ENCODE measurements at regions not wholly inside any gene's neighbourhood (a gene's known extent, or its start where the extent isn't known, plus 50 kb on each side); places are given as distances from the start of the nearest gene placed in this dataset.

GRCh38 chr12:105933671-105934665 lies 204.8 kb downstream of the NUAK1 start:
- peak; percentile 98 for DNase-seq

DNA sequence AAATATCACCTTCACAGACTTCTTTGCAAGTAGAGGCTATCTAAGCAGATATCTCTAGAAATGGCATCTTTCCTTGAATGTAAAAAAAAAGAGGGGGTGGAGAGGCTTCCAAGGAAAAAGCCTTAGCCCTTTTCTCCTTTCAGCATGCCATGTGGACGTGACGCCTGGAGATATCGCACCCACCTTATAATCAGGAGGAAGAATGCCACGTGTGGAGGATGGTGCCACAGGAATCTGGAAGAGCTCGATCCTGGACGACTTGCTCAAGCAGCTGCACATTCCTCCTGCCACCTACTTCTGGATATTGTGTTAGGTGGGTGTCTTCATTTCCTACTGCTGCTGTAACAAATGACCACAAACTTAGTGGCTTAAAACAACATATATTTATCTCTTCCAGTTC lies 203.6 kb downstream of the NUAK1 start:
- DNase-seq, result no peak

DNA sequence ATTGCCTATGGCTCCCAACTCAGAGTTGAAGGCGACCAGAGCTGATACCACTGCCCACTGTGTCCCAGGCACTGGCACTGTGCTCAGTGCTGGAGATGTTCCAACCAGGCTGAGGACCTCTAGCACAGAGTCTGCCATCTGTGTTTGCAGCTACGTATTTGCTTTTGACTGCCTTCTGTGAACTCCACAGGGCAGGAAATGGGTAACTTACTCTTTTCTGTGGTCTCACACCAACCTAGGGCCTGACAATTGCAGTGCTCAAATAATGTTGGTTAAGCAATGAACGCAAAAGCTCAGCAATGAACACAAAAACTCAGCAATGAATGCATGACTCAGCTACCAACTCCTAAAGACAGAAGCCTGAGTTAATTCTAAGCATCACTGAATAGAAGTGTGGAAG lies 202.8 kb downstream of the NUAK1 start:
- peak; percentile 51 for DNase-seq

DNA sequence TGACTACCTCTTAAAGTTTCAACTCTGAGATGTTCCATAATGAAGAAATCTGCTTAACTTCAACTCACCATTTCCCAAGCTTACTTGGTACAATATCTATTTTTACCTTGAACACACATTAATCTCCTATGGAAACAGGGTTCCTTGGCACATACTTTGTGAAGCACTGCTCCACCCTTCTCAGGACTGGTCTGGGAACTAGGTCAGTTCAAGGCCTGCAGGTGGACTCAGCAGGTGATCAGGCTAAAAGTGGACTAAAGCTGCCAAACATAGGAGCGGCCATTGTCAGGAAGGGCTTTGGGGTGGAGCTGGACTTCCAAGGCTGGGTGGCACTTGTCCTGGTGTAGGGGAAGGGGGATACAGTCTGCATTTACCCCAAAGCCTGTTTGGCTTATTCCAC lies 202.3 kb downstream of the NUAK1 start:
- DNase-seq, result no peak

GRCh38 chr12:105937009-105937408 lies 201.7 kb downstream of the NUAK1 start:
- DNase-seq, result no peak

GRCh38 chr12:105939181-105939721 lies 199.5 kb downstream of the NUAK1 start:
- no peak for DNase-seq

DNA sequence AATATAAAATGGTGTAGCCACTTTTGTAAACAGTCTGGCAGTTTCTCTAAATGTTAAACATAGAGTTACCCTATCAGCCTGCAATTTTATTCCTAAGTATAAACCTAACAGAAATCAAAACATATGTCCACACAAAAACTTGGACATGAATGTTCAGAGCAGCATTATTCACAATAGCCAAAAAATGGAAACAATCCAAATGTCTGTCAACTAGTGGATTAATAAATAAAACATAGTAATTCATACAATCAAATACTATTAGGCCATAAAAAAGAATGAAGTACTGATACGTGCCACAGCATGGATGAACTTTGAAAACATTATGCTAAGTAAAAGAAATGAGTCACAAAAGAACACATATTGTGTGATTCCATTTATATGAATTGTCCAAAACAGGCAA lies 196.5 kb downstream of the NUAK1 start:
- no peak for DNase-seq

DNA sequence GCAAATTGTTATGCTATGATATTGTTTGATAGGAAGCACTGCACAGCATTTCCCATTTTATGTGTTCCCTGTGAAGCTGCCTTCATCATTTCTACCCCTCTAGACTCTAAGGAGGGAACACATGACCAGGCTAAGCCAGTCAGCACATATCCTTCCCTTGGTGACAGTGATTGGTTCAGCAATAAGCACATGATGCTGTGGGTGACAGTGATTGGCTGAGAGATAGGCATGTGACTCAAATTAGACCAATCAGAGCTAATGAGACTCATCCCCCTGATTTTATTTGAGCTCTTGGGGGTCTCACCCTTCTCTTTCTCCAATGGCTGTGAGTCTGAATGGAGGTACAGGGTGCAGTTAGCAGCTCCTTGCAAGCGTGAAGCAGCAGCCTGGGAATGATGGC lies 195.2 kb downstream of the NUAK1 start:
- no peak for DNase-seq

DNA sequence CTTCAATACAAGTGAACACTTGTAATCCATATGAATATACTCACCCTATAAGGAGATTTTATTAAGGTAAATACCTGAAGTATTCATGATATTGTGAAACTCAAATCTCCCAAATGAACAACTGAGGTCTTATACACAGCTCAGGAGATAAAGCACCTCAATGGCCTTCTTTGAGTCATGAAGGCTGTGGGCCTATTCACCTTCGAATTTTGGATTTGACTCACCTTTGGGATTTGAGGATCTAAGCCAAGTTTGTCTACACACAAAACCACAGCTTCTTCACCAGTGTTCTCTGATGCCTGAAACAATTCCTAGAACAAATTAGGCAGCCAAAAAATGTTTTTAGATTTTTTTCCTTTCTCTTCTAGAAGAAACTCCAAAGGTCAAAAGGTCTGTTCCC lies 194.1 kb downstream of the NUAK1 start:
- no peak for DNase-seq

- DNase-seq, result peak; percentile 35
Observed at GRCh38 chr12:105945880-105946279, 192.9 kb downstream of the NUAK1 start.

DNA sequence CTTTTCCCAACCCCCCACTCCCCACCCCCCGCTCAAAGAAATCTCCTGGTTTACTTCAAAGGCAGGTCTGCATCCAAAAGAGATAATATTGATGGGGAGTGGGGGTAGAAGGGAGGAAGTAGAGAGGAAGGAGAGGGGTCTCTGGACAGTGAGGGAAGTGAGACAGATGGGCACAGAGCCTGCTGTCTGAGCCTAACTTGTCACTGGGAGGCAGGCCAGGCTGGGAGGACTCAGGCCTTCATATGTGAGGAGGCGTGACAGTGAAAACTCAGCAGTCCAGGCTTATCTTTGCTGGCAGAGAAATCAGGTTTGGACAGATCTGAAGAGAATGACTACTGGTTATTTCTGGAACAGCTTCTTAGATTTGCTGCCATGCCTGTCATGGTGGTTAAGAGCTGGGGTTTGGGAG lies 192.3 kb downstream of the NUAK1 start:
- no peak for DNase-seq

GRCh38 chr12:105947906-105948305 lies 190.8 kb downstream of the NUAK1 start:
- DNase-seq, result no peak

GRCh38 chr12:105948331-105948730 lies 190.4 kb downstream of the NUAK1 start:
- peak; percentile 19 for DNase-seq

DNA sequence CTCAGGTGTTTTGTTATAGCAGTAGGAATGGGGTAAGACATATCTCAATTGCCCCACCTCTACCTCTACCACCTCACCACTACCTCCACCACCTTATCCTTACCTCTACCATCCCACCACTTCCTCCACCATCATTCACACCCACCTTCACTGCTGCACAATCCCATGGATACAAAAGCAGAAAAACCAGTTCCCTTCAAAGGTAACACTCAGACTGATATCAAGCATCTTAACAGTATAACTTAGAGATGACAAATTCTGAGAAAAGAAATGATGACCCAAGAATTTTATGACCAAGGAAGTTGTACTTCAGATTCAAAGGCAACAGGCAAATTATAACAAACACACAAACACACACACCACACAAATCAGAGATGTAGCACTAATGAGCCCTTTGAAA lies 189.4 kb downstream of the NUAK1 start:
- DNase-seq, result no peak

- DNase-seq, result no peak
Observed at GRCh38 chr12:105951732-105952131, 187.0 kb downstream of the NUAK1 start.

GRCh38 chr12:105954951-105955931 lies 183.5 kb downstream of the NUAK1 start:
- DNase-seq, result peak; percentile 22

GRCh38 chr12:105955976-105956375 lies 182.8 kb downstream of the NUAK1 start:
- DNase-seq, result peak; percentile 33

DNA sequence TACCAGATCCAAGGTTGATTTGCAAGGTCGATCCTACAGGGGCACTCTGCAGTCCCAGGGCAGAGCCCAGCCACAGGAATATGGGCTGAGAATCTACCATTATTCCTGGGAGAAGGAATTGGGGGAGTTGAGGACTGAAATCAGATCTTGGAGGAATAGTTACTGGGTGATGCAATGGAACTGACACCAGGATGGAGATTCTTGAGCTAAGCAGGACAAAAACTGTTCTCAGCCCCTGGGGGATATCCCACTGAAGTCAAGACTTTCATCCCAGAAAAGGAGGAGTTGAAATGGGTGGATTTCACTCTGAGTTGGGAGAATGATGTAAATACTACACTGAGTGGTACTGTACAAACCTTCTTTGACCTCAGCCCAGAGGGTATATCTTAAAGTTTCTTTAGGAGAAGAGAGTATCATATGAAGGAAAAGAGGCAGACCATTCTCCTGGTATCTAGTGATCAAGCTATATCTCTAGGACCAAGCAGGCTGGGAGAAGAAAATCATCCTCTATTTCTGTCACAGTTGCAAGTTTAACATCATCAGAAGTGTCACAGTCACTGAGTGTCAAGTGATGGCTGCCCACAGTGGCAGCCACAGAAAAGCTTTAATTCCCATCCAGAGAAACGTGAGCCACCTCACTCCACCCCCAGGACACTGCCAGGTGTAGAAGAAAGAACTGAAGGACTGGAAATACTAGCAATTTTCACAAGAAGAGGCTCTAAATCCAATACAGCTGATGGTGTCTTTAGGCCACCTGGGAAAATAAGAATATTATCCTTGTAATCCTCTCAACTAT lies 181.9 kb downstream of the NUAK1 start:
- DNase-seq, result peak; percentile 42

DNA sequence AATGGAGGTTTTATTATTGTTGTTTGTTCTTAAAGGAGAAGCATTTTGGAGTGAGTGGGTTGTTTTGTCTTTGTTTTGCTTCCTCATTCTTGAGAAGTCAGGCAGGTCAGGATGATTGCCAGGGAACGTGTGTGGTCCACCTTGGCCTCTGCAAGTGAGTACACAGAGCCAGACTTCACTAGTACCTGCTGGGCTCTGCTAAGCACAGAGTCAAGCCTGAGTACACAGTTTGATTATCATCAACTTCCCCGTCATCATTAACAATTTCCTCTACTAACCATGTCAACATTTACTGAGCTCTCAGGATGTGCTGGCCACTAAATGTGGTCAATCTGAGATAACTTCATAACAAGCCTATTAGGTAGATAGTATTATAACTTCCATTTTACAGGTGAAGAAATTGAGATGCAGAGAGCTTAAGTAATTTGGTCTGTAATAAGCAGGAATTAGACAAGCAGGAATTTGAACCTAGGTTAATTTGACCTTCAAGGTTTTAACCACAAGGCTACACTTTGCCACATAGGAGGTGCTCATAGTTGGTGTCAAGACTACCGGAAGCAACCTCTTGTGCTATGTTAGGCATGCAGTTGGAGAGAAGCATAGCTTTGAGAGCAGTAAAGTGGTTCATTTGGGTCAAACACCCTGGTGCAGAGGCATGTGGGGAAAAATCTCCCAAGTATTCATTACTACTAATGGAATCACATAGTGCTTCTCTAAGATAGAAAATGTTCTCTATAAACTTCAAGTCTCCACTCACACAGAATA lies 178.3 kb downstream of the NUAK1 start:
- DNase-seq, result peak; percentile 37

DNA sequence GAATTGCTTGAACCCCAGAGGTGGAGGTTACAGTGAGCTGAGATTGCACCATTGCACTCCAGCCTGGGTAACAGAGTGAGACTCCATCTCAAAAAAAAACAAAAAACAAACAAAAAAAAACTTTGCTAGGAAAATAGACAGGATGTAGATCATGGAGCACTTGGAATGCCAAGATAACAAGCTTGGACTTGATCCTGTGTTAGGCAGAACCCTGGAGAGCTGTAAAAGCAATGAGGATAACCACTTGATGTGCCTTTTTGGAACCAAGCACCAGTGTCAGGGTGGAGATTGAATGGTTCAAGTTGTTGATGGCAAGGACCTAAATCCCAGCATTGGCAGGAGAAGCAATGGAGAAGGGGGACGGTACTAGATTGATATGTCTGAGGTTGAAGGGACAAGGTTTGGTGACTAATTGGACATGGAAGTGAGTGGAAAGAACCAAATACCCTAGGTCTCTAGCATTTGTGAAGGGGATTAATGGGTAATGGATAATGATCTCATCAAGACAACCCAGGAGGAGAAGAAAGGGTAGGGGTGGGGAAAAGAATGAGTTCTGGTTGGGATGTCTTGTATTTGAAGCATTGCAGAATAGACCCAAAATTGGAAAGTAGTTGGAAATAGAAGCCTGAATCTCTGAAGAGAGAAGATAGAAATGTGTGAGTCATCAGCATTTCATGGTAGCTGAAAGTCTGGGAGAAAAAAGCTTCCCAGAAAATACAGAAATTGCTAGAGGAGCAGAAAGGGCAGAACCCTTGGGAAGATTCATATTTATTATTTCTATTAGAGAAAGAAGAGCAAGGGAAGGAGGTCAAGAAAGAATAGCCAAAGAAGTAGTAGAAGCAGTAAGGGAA lies 176.7 kb downstream of the NUAK1 start:
- DNase-seq, result peak; percentile 36
